ENCODE measurements at regions not wholly inside any gene's neighbourhood (a gene's known extent, or its start where the extent isn't known, plus 50 kb on each side); places are given as distances from the start of the nearest gene placed in this dataset.

- no peak for DNase-seq (ENCODE audit: low read depth)
Observed at GRCh38 chr1:187236199-187236598, 407.4 kb downstream of the PLA2G4A start.

- DNase-seq (ENCODE audit: low read depth): no peak
Observed at GRCh38 chr1:187236676-187237075, 407.9 kb downstream of the PLA2G4A start.

- DNase-seq (ENCODE audit: low read depth): no peak
Observed at GRCh38 chr1:187237542-187237941, 408.8 kb downstream of the PLA2G4A start.

- DNase-seq (ENCODE audit: low read depth): no peak
Observed at GRCh38 chr1:187241971-187242370, 413.2 kb downstream of the PLA2G4A start.

- DNase-seq (ENCODE audit: low read depth): peak; percentile 16
Observed at GRCh38 chr1:187244623-187245022, 415.9 kb downstream of the PLA2G4A start.

- no peak for DNase-seq (ENCODE audit: low read depth)
Observed at GRCh38 chr1:187245201-187245600, 416.5 kb downstream of the PLA2G4A start.

- DNase-seq (ENCODE audit: low read depth): no peak
Observed at GRCh38 chr1:187249196-187249595, 420.4 kb downstream of the PLA2G4A start.

- no peak for DNase-seq (ENCODE audit: low read depth)
Observed at GRCh38 chr1:187252923-187253322, 424.2 kb downstream of the PLA2G4A start.

GRCh38 chr1:187257476-187257875 lies 428.7 kb downstream of the PLA2G4A start:
- DNase-seq (ENCODE audit: low read depth): no peak

- DNase-seq (ENCODE audit: low read depth): no peak
Observed at GRCh38 chr1:187261637-187262036, 432.9 kb downstream of the PLA2G4A start.

- DNase-seq (ENCODE audit: low read depth): no peak
Observed at GRCh38 chr1:187262731-187263130, 434.0 kb downstream of the PLA2G4A start.

GRCh38 chr1:187264995-187265602 lies 436.4 kb downstream of the PLA2G4A start:
- peak; percentile 50 for DNase-seq (ENCODE audit: low read depth)

- no peak for DNase-seq (ENCODE audit: low read depth)
Observed at GRCh38 chr1:187266051-187266450, 437.3 kb downstream of the PLA2G4A start.

GRCh38 chr1:187267827-187268226 lies 439.1 kb downstream of the PLA2G4A start:
- DNase-seq (ENCODE audit: low read depth): no peak

- DNase-seq (ENCODE audit: low read depth): no peak
Observed at GRCh38 chr1:187270256-187270655, 441.5 kb downstream of the PLA2G4A start.

- DNase-seq (ENCODE audit: low read depth): no peak
Observed at GRCh38 chr1:187275346-187275745, 446.6 kb downstream of the PLA2G4A start.

GRCh38 chr1:187275985-187276575 lies 447.3 kb downstream of the PLA2G4A start:
- DNase-seq (ENCODE audit: low read depth): no peak

- DNase-seq (ENCODE audit: low read depth): no peak
Observed at GRCh38 chr1:187276677-187277076, 447.9 kb downstream of the PLA2G4A start.

- no peak for DNase-seq (ENCODE audit: low read depth)
Observed at GRCh38 chr1:187280031-187280430, 451.3 kb downstream of the PLA2G4A start.

GRCh38 chr1:187281085-187281484 lies 452.3 kb downstream of the PLA2G4A start:
- no peak for DNase-seq (ENCODE audit: low read depth)

GRCh38 chr1:187283984-187284383 lies 455.2 kb downstream of the PLA2G4A start:
- DNase-seq (ENCODE audit: low read depth): no peak

GRCh38 chr1:187294421-187295201 lies 465.9 kb downstream of the PLA2G4A start:
- DNase-seq (ENCODE audit: low read depth): peak; percentile 40

GRCh38 chr1:187300081-187300480 lies 471.3 kb downstream of the PLA2G4A start:
- DNase-seq (ENCODE audit: low read depth): no peak

Data from M059J (cell line).